Mammary epithelial cell (primary cell): ENCODE measurements at regions not wholly inside any gene's neighbourhood (a gene's known extent, or its start where the extent isn't known, plus 50 kb on each side); places are given as distances from the start of the nearest gene placed in this dataset.

ENCODE experiments used
- CTCF ChIP-seq, 2 donors: IDR thresholded peaks in 1 of 2; conservative IDR thresholded peaks in 1 of 2; 2 replicates each; pipeline ENCODE4 v1.5.1; 2011 to 2012; ENCODE audit warnings: inconsistent platforms in 2 of 2, low read length in 2 of 2, mild to moderate bottlenecking in 2 of 2, control low read depth in 1 of 2, low read depth in 1 of 2; ENCODE audit not compliant: insufficient read depth in 1 of 2; ENCODE audit errors: extremely low read depth in 1 of 2
- EZH2 ChIP-seq: IDR thresholded peaks from 2 replicates; pipeline ENCODE4 v1.6.1; 2012; ENCODE audit warnings: low read length, inconsistent platforms, borderline replicate concordance

- TF ChIP-seq CTCF (conservative IDR thresholded peaks at IDR 0.05 in 1 of 2, IDR thresholded peaks at IDR 0.05 in 1 of 2; ENCODE audit: extremely low read depth in 1 of 2, insufficient read depth in 1 of 2, low read depth in 1 of 2, low read length in 2 of 2) (no peak), EZH2 (no peak)
These were observed 1199.7 kb upstream of the TENM3 start for GRCh38 chr4:181043486-181043885.
